Heart left ventricle (tissue), 16 donors: ENCODE measurements at regions not wholly inside any gene's neighbourhood (a gene's known extent, or its start where the extent isn't known, plus 50 kb on each side); places are given as distances from the start of the nearest gene placed in this dataset.

ENCODE experiments used
- ATAC-seq, 4 donors: fragments of 200-7000 bp; cut with Tn5 transposase; one replicate each; pipeline ENCODE4 v1.9.1; 2020 to 2022; ENCODE audit warnings: moderate library complexity in 4 of 4, mild to moderate bottlenecking in 3 of 4, moderate number of reproducible peaks in 1 of 4
- DNase-seq, 5 donors: peaks; one replicate each; pipeline ENCODE4 v3.0.0-alpha.2; 2020
- H3K27ac ChIP-seq, 12 donors: fragments of 200-600 bp; sonication (generic) in 4 of 12; one replicate each; pipeline versions ENCODE4 v1.5.0 to v1.8.0; 2016 to 2022; ENCODE audit warnings: mild to moderate bottlenecking in 2 of 12
- H3K27me3 ChIP-seq, 9 donors: fragments of 200-600 bp; sonication (generic) in 2 of 9; one replicate each; pipeline versions ENCODE4 v1.5.1 to v1.8.0; 2016 to 2022; ENCODE audit warnings: mild to moderate bottlenecking in 3 of 9
- H3K36me3 ChIP-seq, 9 donors: fragments of 200-600 bp; sonication (generic) in 2 of 9; one replicate each; pipeline versions ENCODE4 v1.5.0 to v1.8.0; 2018 to 2022; ENCODE audit warnings: mild to moderate bottlenecking in 2 of 9
- H3K4me1 ChIP-seq, 12 donors: fragments of 200-600 bp; sonication (generic) in 4 of 12; one replicate each; pipeline versions ENCODE4 v1.5.0 to v1.8.0; 2016 to 2022; ENCODE audit warnings: mild to moderate bottlenecking in 3 of 12
- H3K4me3 ChIP-seq, 12 donors: fragments of 200-600 bp; sonication (generic) in 4 of 12; one replicate each; pipeline versions ENCODE4 v1.5.0 to v1.8.0; 2017 to 2022; ENCODE audit warnings: mild to moderate bottlenecking in 9 of 12, moderate library complexity in 4 of 12
- H3K9me3 ChIP-seq, 12 donors: fragments of 200-600 bp; sonication (generic) in 4 of 12; one replicate each; pipeline versions ENCODE4 v1.5.0 to v1.8.0; 2016 to 2022; ENCODE audit warnings: mild to moderate bottlenecking in 1 of 12
- POLR2A ChIP-seq, 2 donors: fragments of 450-650 bp; IDR thresholded peaks; one replicate each; pipeline ENCODE4 v1.6.1; 2017; ENCODE audit warnings: antibody characterized with exemption in 2 of 2, mild to moderate bottlenecking in 2 of 2, moderate library complexity in 2 of 2
- WGBS, 4 donors: extraction: QIAGEN DNeasy Blood & Tissue Kit in 2 of 4; methylation state at CpG; one replicate each; pipeline versions ENCODE4 v1.1.5 to v1.1.7; 2013 to 2018; 5-methylcytosine and 5-hydroxymethylcytosine counted together
- intact Hi-C, 10 donors: fragments of 100-400 bp; cut with DNase I; formaldehyde crosslinking; loops; one replicate each; pipeline versions ENCODE4 v1.11.1 to v1.14.2; 2022
- TF ChIP-seq, protein P1 (sequence below), 12 donors: fragments of 200-600 bp; sonication (generic) in 4 of 12; IDR thresholded peaks; one replicate each; pipeline versions ENCODE4 v1.5.0 to v1.8.0; 2018 to 2022; ENCODE audit warnings: antibody characterized with exemption in 12 of 12, mild to moderate bottlenecking in 5 of 12
- donor health status: ischemic (EF 13 %, LVEDD 7.1; RV severe dilation, severe dysfunction).
- donor health status: healthy with polysubstance abuse.
- donor health status: DM: no; HTN: yes; CAD: no.
- donor health status: DM: no; HTN: no; CAD: no.
- donor health status: ischemic (EF 25% LVEDD 6.9; RV normal size, moderate dysfunction).
- donor health status: ischemic (EF 25% LVEDD 5.7; RV mildly dilated, moderate dysfunction).
- donor health status: healthy.
- donor health status: DM: yes; HTN: yes; CAD: no.
- donor health status: ischemic (EF 35%, LVEDD 5.7; RV mildly dilated, moderate dysfunction).
- donor health status: nonischemic (EF 11% LVEDD 7.7; RV severe dilation, severe dysfunction).
- donor health status: DM: yes; HTN: yes; CAD: no.
- donor health status: PGD.
- donor health status: ischemic (EF 29% LVEDD 5.4; RV normal size, mild dysfunction).
- donor health status: nonischemic (EF 23%, LVEDD 6.1; RV moderate dilation, normal function).

DNA sequence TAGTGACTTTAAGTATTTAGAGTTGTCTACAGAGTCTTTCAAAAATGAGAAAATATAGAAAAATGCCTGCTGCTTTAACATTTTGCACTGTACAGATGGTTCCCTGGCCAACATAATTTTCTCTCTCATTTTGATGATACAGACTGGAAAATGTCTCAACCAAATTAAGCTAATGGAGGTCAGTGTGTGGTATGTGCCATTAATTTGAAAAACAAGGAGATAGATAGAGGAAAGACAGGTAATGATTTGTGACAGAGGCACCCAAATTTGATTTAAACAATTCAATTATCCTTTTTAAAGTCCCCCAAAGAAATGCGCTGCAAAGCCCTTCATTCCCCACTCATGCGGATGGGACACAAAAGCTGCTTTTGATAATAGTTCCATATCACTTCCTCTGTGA, 140.0 kb downstream of the ASCL1 start:
- H3K4me3 ChIP-seq, result no peak overlapping the region
- WGBS, 4 donors, result 84 to 98% (median 91%) methylated on average over 2 of the region's 2 CpGs
- TF ChIP-seq, protein P1, sequence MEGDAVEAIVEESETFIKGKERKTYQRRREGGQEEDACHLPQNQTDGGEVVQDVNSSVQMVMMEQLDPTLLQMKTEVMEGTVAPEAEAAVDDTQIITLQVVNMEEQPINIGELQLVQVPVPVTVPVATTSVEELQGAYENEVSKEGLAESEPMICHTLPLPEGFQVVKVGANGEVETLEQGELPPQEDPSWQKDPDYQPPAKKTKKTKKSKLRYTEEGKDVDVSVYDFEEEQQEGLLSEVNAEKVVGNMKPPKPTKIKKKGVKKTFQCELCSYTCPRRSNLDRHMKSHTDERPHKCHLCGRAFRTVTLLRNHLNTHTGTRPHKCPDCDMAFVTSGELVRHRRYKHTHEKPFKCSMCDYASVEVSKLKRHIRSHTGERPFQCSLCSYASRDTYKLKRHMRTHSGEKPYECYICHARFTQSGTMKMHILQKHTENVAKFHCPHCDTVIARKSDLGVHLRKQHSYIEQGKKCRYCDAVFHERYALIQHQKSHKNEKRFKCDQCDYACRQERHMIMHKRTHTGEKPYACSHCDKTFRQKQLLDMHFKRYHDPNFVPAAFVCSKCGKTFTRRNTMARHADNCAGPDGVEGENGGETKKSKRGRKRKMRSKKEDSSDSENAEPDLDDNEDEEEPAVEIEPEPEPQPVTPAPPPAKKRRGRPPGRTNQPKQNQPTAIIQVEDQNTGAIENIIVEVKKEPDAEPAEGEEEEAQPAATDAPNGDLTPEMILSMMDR (IDR thresholded peaks at IDR 0.05), result no peak
- TF ChIP-seq POLR2A (IDR thresholded peaks at IDR 0.05), result no peak
- no peaks in the 10 kb centered on the region for H3K9me3 ChIP-seq
- ATAC-seq (no peak), DNase-seq (no peak)
- peaks cover 0 to 4% (median 0%) of the 10 kb centered on the region in 9 donors for H3K27me3 ChIP-seq
- H3K27ac ChIP-seq, result no peak overlapping the region
- no peaks in the 10 kb centered on the region for H3K4me1 ChIP-seq
- H3K36me3 ChIP-seq, result no peaks in the 10 kb centered on the region
- intact Hi-C loops, result no loop called here

GRCh38 chr12:103100257-103100831, 142.9 kb downstream of the ASCL1 start:
- WGBS, 4 donors, result 53 to 72% (median 63%) methylated on average over 11 of the region's 11 CpGs
- peaks cover 0 to 4% (median 0%) of the 10 kb centered on the region in 9 donors for H3K27me3 ChIP-seq

GRCh38 chr12:103102225-103102744, 144.8 kb downstream of the ASCL1 start:
- Histone ChIP-seq H3K27me3 (peaks cover 0 to 4% (median 0%) of the 10 kb centered on the region in 9 donors), H3K36me3 (no peaks in the 10 kb centered on the region), H3K4me1 (no peaks in the 10 kb centered on the region), H3K9me3 (no peaks in the 10 kb centered on the region), H3K27ac (no peak overlapping the region), H3K4me3 (no peak overlapping the region)
- intact Hi-C loops, result no loop called here
- ATAC-seq (no peak), DNase-seq (no peak)
- 61 to 74% (median 66%) methylated on average over 2 of the region's 2 CpGs for WGBS, 4 donors
- TF ChIP-seq POLR2A (IDR thresholded peaks at IDR 0.05), result no peak
- TF ChIP-seq, protein P1 (IDR thresholded peaks at IDR 0.05), result no peak

More at GRCh38 chr12:103100257-103100831, 142.9 kb downstream of the ASCL1 start:
- H3K4me1 ChIP-seq, result no peaks in the 10 kb centered on the region
- H3K9me3 ChIP-seq, result no peaks in the 10 kb centered on the region
- intact Hi-C loops, result no loop called here
- no peak overlapping the region for H3K4me3 ChIP-seq
- ATAC-seq (no peak), DNase-seq (no peak)
- TF ChIP-seq, protein P1 (IDR thresholded peaks at IDR 0.05), result no peak
- TF ChIP-seq POLR2A (IDR thresholded peaks at IDR 0.05), result no peak
- H3K36me3 ChIP-seq, result no peaks in the 10 kb centered on the region
- no peak overlapping the region for H3K27ac ChIP-seq

DNA sequence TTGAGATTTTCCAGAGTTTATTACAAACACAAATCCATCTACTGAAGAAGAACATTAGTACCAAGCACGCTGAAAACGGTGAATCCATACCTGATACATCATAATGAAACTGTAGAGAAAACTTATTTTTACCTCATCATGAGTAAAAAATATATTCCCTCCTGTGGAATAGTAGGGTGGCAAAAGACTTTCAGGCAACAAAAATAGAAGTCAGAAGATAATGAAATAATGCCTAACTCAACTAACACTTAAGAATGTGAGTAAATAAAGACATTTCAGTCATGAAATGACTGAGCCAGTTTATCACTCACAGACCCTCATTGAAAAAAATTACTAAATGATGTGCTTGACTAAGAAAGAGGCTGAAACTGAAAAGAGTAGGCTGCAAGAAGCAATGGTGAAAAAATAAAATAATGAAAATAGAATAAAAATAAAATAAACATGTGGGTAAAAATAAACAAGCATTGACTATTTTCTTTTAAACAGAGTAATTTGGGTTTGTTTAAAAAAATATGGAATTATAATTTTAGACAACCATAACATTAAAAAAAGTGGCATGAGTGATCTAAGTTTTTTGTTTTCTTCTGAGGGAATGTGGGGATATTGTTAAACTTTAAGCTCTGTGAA, 148.6 kb downstream of the ASCL1 start:
- Histone ChIP-seq H3K9me3 (no peaks in the 10 kb centered on the region), H3K27me3 (no peaks in the 10 kb centered on the region), H3K27ac (no peak overlapping the region), H3K4me1 (no peaks in the 10 kb centered on the region), H3K4me3 (no peak overlapping the region), H3K36me3 (no peaks in the 10 kb centered on the region)
- ATAC-seq (no peak), DNase-seq (no peak)
- TF ChIP-seq POLR2A (IDR thresholded peaks at IDR 0.05), result no peak
- TF ChIP-seq, protein P1 (IDR thresholded peaks at IDR 0.05), result no peak
- 88 to 92% (median 91%) methylated on average over 2 of the region's 2 CpGs for WGBS, 4 donors
- intact Hi-C loops, result no loop called here
